Neural cell (in vitro differentiated cells): ENCODE measurements at regions not wholly inside any gene's neighbourhood (a gene's known extent, or its start where the extent isn't known, plus 50 kb on each side); places are given as distances from the start of the nearest gene placed in this dataset.

ENCODE experiments used
- EP300 ChIP-seq: fragments of 450-650 bp; conservative IDR thresholded peaks from 2 replicates; pipeline ENCODE4 v1.6.1; 2014; ENCODE audit warnings: antibody characterized with exemption, mild to moderate bottlenecking, moderate library complexity; ENCODE audit not compliant: poor library complexity, severe bottlenecking
- EZH2 ChIP-seq: fragments of 200-600, 300-800 bp; shearing (Covaris generic), sonication (generic); IDR thresholded peaks from 2 replicates; pipeline ENCODE4 v1.6.1; 2014; ENCODE audit warnings: antibody characterized with exemption, low read length, borderline replicate concordance, mild to moderate bottlenecking; ENCODE audit not compliant: insufficient read depth, poor library complexity, severe bottlenecking
- SMC3 ChIP-seq: fragments of 450-650 bp; conservative IDR thresholded peaks from 2 replicates; pipeline ENCODE4 v1.6.1; 2014; ENCODE audit warnings: antibody characterized with exemption, mild to moderate bottlenecking, moderate library complexity; ENCODE audit not compliant: poor library complexity
- TF ChIP-seq, protein P1 (sequence below): fragments of 450-650 bp; IDR thresholded peaks from 2 replicates; pipeline ENCODE4 v1.5.1; 2014; ENCODE audit warnings: antibody characterized with exemption, mild to moderate bottlenecking, moderate library complexity; ENCODE audit not compliant: poor library complexity, severe bottlenecking
- TF ChIP-seq, protein P2 (sequence below): IDR thresholded peaks from 2 replicates; pipeline ENCODE4 v1.6.1; 2012; ENCODE audit warnings: borderline replicate concordance

DNA sequence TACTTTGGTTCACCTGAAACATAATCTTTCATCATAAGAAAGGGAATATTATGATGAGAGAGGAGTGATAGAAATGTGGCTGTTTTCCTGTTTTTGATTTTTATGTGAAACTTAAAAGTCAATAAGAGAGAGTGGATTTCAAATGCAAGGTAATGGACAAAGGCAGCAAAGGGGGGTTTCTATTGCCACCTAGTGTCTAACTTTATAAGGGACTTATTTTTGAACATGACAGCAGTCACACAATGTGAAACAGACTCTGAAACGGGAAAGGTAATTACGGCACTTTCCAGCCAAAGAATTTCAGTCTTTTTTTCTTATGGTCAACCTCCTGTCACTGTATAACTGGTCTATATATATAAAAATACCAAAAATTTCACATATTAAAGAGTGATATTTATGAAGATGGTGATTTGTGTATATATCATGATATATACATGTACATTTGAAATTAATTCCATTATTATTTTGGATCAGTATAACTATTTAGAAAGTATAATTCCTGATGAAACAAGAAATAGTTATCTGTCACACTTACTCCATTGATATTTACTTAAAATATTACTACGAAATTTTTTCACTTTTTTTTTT, 127.1 kb downstream of the FBXO8 start:
- TF ChIP-seq EP300 (no peak), EZH2 (no peak), SMC3 (peak; percentile 86)
- TF ChIP-seq, protein P1, sequence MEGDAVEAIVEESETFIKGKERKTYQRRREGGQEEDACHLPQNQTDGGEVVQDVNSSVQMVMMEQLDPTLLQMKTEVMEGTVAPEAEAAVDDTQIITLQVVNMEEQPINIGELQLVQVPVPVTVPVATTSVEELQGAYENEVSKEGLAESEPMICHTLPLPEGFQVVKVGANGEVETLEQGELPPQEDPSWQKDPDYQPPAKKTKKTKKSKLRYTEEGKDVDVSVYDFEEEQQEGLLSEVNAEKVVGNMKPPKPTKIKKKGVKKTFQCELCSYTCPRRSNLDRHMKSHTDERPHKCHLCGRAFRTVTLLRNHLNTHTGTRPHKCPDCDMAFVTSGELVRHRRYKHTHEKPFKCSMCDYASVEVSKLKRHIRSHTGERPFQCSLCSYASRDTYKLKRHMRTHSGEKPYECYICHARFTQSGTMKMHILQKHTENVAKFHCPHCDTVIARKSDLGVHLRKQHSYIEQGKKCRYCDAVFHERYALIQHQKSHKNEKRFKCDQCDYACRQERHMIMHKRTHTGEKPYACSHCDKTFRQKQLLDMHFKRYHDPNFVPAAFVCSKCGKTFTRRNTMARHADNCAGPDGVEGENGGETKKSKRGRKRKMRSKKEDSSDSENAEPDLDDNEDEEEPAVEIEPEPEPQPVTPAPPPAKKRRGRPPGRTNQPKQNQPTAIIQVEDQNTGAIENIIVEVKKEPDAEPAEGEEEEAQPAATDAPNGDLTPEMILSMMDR: peak; percentile 84
- TF ChIP-seq, protein P2, sequence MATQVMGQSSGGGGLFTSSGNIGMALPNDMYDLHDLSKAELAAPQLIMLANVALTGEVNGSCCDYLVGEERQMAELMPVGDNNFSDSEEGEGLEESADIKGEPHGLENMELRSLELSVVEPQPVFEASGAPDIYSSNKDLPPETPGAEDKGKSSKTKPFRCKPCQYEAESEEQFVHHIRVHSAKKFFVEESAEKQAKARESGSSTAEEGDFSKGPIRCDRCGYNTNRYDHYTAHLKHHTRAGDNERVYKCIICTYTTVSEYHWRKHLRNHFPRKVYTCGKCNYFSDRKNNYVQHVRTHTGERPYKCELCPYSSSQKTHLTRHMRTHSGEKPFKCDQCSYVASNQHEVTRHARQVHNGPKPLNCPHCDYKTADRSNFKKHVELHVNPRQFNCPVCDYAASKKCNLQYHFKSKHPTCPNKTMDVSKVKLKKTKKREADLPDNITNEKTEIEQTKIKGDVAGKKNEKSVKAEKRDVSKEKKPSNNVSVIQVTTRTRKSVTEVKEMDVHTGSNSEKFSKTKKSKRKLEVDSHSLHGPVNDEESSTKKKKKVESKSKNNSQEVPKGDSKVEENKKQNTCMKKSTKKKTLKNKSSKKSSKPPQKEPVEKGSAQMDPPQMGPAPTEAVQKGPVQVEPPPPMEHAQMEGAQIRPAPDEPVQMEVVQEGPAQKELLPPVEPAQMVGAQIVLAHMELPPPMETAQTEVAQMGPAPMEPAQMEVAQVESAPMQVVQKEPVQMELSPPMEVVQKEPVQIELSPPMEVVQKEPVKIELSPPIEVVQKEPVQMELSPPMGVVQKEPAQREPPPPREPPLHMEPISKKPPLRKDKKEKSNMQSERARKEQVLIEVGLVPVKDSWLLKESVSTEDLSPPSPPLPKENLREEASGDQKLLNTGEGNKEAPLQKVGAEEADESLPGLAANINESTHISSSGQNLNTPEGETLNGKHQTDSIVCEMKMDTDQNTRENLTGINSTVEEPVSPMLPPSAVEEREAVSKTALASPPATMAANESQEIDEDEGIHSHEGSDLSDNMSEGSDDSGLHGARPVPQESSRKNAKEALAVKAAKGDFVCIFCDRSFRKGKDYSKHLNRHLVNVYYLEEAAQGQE: no peak
